ENCODE measurements at regions not wholly inside any gene's neighbourhood (a gene's known extent, or its start where the extent isn't known, plus 50 kb on each side); places are given as distances from the start of the nearest gene placed in this dataset.

DNA sequence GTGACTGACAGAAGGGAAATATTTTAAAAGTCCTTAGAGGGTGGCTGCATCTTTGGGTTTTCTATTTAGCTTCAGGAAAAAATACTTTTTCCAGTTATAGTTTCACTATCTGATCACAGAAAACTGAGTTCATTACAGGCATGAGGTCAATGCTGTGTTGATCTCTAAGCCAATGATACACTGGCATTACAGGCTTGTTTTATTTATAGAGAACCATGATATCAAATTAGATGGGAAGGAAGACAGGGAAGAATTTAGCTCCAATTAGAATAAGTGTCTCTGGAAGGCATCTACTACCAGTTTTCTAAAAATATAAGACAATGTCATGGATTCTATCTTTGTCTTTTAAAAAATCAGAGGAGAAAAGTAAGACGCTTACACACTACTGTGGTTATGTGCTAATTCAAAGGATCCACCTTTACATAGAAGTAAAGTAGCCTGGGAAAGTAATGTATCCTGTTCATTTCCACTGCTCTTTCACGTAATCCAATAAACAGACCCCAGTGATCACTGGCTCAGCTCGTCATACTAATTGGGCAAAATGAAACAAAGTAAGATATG is 344.5 kb upstream of the PPARGC1A start:
- no peak for FAIRE-seq
- CTCF ChIA-PET (ENCODE audit: partially characterized antibody) = interaction anchor here (0.8 to 1.3 kb wide), 3 partner anchors 12 to 130 kb away, joined by 3 read pairs; no protein-coding TSS in a partner anchor
- H3K23ac ChIP-seq (ENCODE audit: insufficient read length) = no peak overlapping the region
- TF ChIP-seq TEAD4 (IDR thresholded peaks at IDR 0.05; ENCODE audit: low read depth, low read length) (no peak), NANOG (IDR thresholded peaks at IDR 0.05; ENCODE audit: insufficient read depth, low read depth, low read length, poor library complexity, severe bottlenecking) (no peak), SP1 (IDR thresholded peaks at IDR 0.05; ENCODE audit: low read depth, low read length) (no peak), KDM4A (IDR thresholded peaks at IDR 0.05; ENCODE audit: low read depth, low read length, severe bottlenecking) (no peak)

More for the DNA sequence above, 344.5 kb upstream of the PPARGC1A start:
- no peaks in the 10 kb centered on the region for H3K36me3 ChIP-seq (ENCODE audit: control insufficient read depth in 2 of 4, insufficient read depth in 4 of 4, low read length in 3 of 4)
- H4K5ac ChIP-seq (ENCODE audit: insufficient read length, low read depth, low read length) = no peak overlapping the region
- peaks cover 0 to 1% (median 0%) of the 10 kb centered on the region in 4 experiments; a peak in 1 of 7 replicates for H3K27me3 ChIP-seq (replicated peaks in 1 of 4; ENCODE audit: control insufficient read depth in 3 of 4, extremely low read depth in 1 of 4, insufficient read depth in 3 of 4, low read length in 3 of 4)
- H3K9ac ChIP-seq (replicated peaks in 1 of 4; ENCODE audit: extremely low read depth in 1 of 4, low read depth in 3 of 4, low read length in 3 of 4) = no peak overlapping the region
- no peak overlapping the region for H3K4ac ChIP-seq (replicated peaks; ENCODE audit: insufficient read length, low read depth, low read length)
- no peak overlapping the region for H2AFZ ChIP-seq (ENCODE audit: low read length)
- H3K79me1 ChIP-seq (ENCODE audit: low read depth, low read length) = peaks cover 2% of the 10 kb centered on the region; the same call in 1 of the 2 replicates
- H4K8ac ChIP-seq (ENCODE audit: extremely low read depth, insufficient read depth, low read length) = no peak overlapping the region
- peaks cover 0 to 7% (median 1%) of the 10 kb centered on the region in 4 experiments; a peak in 1 of 7 replicates for H3K4me1 ChIP-seq (replicated peaks in 1 of 4; ENCODE audit: control insufficient read depth in 3 of 4, insufficient read depth in 4 of 4, low read length in 3 of 4)
- H3K27ac ChIP-seq (ENCODE audit: low read depth, low read length) = no peak overlapping the region
- H3K79me2 ChIP-seq (ENCODE audit: control insufficient read depth in 1 of 2, insufficient read depth in 2 of 2, low read length in 2 of 2) = no peaks in the 10 kb centered on the region
- no peak overlapping the region for H2BK120ac ChIP-seq (replicated peaks; ENCODE audit: low read depth, low read length)
- H3K4me2 ChIP-seq (ENCODE audit: insufficient read depth in 1 of 2, low read depth in 2 of 2, low read length in 2 of 2) = no peak overlapping the region
- no peak overlapping the region for H4K91ac ChIP-seq (replicated peaks; ENCODE audit: insufficient read length, low read length)
- H2BK20ac ChIP-seq (ENCODE audit: low read length) = no peak overlapping the region
- 87% methylated on average over 3 of the region's 3 CpGs; no CpG with 5 or more reads in 1 of the 2 experiments for WGBS, 2 experiments (ENCODE audit: extremely low coverage in 1 of 2, insufficient coverage in 1 of 2, insufficient read length in 1 of 2, insufficient replicate concordance in 2 of 2, low coverage in 1 of 2, low lambda C conversion rate in 2 of 2, missing lambda C conversion rate in 1 of 2)
- H4K20me1 ChIP-seq (replicated peaks in 1 of 2; ENCODE audit: control insufficient read depth in 1 of 2, insufficient read depth in 2 of 2, low read length in 2 of 2) = no peaks in the 10 kb centered on the region
- H3K14ac ChIP-seq (ENCODE audit: insufficient read length) = no peak overlapping the region
- H3K4me3 ChIP-seq (ENCODE audit: extremely low read depth in 1 of 4, insufficient read depth in 2 of 4, low read depth in 3 of 4, low read length in 4 of 4) = no peak overlapping the region
- H3K56ac ChIP-seq (replicated peaks; ENCODE audit: insufficient read length, low read depth, low read length) = no peak overlapping the region
- no peak overlapping the region for H3K18ac ChIP-seq (ENCODE audit: extremely low read depth, low read length)
- H2BK5ac ChIP-seq (ENCODE audit: low read depth, low read length) = no peak overlapping the region
- POLR2A ChIA-PET (ENCODE audit: partially characterized antibody) = no interaction called here
- H3K23me2 ChIP-seq (ENCODE audit: low read depth, low read length) = no peaks in the 10 kb centered on the region
- no peak overlapping the region for H2BK12ac ChIP-seq (ENCODE audit: low read depth, low read length)
- H2BK15ac ChIP-seq (ENCODE audit: low read length) = no peak overlapping the region
- no peaks in the 10 kb centered on the region for H3K9me3 ChIP-seq (ENCODE audit: insufficient read depth in 2 of 2, low read depth in 1 of 2, low read length in 1 of 2)
- no peak overlapping the region for H2AK5ac ChIP-seq (ENCODE audit: low read depth, low read length)
- no peak for DNase-seq (ENCODE audit: low read depth in 1 of 2, low spot score in 2 of 2)
